CD4-positive, alpha-beta T cell (primary cell): ENCODE measurements at regions not wholly inside any gene's neighbourhood (a gene's known extent, or its start where the extent isn't known, plus 50 kb on each side); places are given as distances from the start of the nearest gene placed in this dataset.

Experiments used
- ATAC-seq: fragments of 200-7000 bp; cut with Tn5 transposase; one replicate; pipeline ENCODE4 v1.10.0; 2022; ENCODE audit warnings: mild to moderate bottlenecking; ENCODE audit not compliant: poor library complexity
- CTCF ChIA-PET: fragments of 350-600 bp; sonication (Branson Sonifier 250); formaldehyde crosslinking; loops from one replicate; lab custom pipeline; 2021; ENCODE audit warnings: antibody characterized with exemption, inconsistent platforms; lab: Charles Lee
- POLR2A ChIA-PET: fragments of 350-600 bp; sonication (Branson Sonifier 250); formaldehyde crosslinking; loops from one replicate; lab custom pipeline; 2021; ENCODE audit warnings: antibody characterized with exemption, inconsistent platforms; lab: Charles Lee
- DNase-seq, 14 experiments: peaks; one replicate each; pipeline ENCODE4 v3.0.0-alpha.2; 2013 to 2020; ENCODE audit warnings: mixed read lengths in 2 of 14
- H3K27ac ChIP-seq, 2 donors: one replicate each; pipeline versions ENCODE4 v1.5.1 to v1.7.0; 2013; ENCODE audit warnings: low read length in 2 of 2, low read depth in 1 of 2, mild to moderate bottlenecking in 1 of 2
- H3K27me3 ChIP-seq, 2 experiments: 1 replicate in 1 of 2; 2 replicates in 1 of 2; pipeline versions ENCODE4 v1.6.1 to v1.7.0; 2013; ENCODE audit warnings: low read length in 2 of 2, control low read depth in 1 of 2, mild to moderate bottlenecking in 1 of 2, moderate library complexity in 1 of 2; ENCODE audit not compliant: insufficient read depth in 2 of 2, control insufficient read depth in 1 of 2
- H3K36me3 ChIP-seq: one replicate; pipeline ENCODE4 v1.6.1; 2013; ENCODE audit warnings: low read length, control low read depth; ENCODE audit not compliant: insufficient read depth
- H3K4me1 ChIP-seq: one replicate; pipeline ENCODE4 v1.6.1; 2013; ENCODE audit warnings: low read length, control low read depth; ENCODE audit not compliant: insufficient read depth
- H3K4me3 ChIP-seq: one replicate; pipeline ENCODE4 v1.5.1; 2013; ENCODE audit warnings: mild to moderate bottlenecking, low read length, moderate library complexity
- H3K9me3 ChIP-seq, 2 experiments: 1 replicate in 1 of 2; 2 replicates in 1 of 2; pipeline versions ENCODE4 v1.6.1 to v1.7.0; 2013; ENCODE audit warnings: low read length in 2 of 2, mild to moderate bottlenecking in 2 of 2, control low read depth in 1 of 2, moderate library complexity in 1 of 2; ENCODE audit not compliant: control insufficient read depth in 1 of 2, insufficient read depth in 1 of 2
- H3K27ac Mint-ChIP-seq: one replicate; pipeline ENCODE4 v1.8.0; 2020; ENCODE audit warnings: mixed read lengths
- H3K27me3 Mint-ChIP-seq: one replicate; pipeline ENCODE4 v1.8.0; 2021; ENCODE audit warnings: mixed read lengths
- H3K36me3 Mint-ChIP-seq: one replicate; pipeline ENCODE4 v1.8.0; 2021; ENCODE audit warnings: low read depth, mixed read lengths
- H3K4me1 Mint-ChIP-seq: one replicate; pipeline ENCODE4 v1.8.0; 2021; ENCODE audit warnings: low read depth, mixed read lengths
- H3K4me3 Mint-ChIP-seq: one replicate; pipeline ENCODE4 v1.8.0; 2020; ENCODE audit warnings: mild to moderate bottlenecking, mixed read lengths
- H3K9me3 Mint-ChIP-seq: one replicate; pipeline ENCODE4 v1.8.0; 2020; ENCODE audit warnings: mixed read lengths
- intact Hi-C, 2 experiments: fragments of 100-400 bp; cut with DNase I in 1 of 2; cut with micrococcal nuclease in 1 of 2; formaldehyde crosslinking; loops; one replicate each; pipeline versions ENCODE4 v1.15.1 to v1.9.0; 2023 to 2025; cut with DNase I, micrococcal nuclease
- TF ChIP-seq, protein P1 (sequence below): fragments of 200-600 bp; IDR thresholded peaks from one replicate; pipeline ENCODE4 v1.8.0; 2022; ENCODE audit warnings: antibody characterized with exemption, mild to moderate bottlenecking

DNA sequence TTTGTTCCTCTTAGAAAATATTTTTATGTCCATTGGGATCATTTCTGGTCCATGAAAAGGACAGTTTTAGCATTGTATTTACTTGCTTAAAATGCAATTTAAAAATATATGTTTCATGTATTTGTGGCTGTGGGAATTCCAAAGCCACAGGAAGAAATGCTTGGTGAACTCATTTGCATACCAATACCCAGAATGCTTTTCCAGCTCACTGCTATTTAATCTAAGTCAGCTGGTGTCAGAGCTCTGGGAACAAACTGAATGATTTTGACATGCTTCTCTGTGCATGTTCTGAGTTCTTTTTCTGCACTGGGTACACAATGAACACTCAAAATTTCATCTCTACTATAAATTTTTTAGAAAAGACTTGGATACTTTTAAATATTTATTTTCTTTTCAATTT, 482.8 kb upstream of the ARRDC3 start:
- POLR2A ChIA-PET: no interaction called here
- no peak overlapping the region for H3K27ac ChIP-seq
- no peaks in the 10 kb centered on the region for H3K4me1 ChIP-seq
- no peak for DNase-seq
- Mint-ChIP-seq H3K27me3 (no peaks in the 10 kb centered on the region), H3K27ac (no peak overlapping the region), H3K4me3 (no peak overlapping the region), H3K36me3 (no peaks in the 10 kb centered on the region), H3K9me3 (peaks cover 2% of the 10 kb centered on the region), H3K4me1 (no peaks in the 10 kb centered on the region)
- no peaks in the 10 kb centered on the region for H3K36me3 ChIP-seq
- CTCF ChIA-PET: no interaction called here
- H3K4me3 ChIP-seq: no peak overlapping the region
- no peak for ATAC-seq
- intact Hi-C loops: no loop called here
- TF ChIP-seq, protein P1, sequence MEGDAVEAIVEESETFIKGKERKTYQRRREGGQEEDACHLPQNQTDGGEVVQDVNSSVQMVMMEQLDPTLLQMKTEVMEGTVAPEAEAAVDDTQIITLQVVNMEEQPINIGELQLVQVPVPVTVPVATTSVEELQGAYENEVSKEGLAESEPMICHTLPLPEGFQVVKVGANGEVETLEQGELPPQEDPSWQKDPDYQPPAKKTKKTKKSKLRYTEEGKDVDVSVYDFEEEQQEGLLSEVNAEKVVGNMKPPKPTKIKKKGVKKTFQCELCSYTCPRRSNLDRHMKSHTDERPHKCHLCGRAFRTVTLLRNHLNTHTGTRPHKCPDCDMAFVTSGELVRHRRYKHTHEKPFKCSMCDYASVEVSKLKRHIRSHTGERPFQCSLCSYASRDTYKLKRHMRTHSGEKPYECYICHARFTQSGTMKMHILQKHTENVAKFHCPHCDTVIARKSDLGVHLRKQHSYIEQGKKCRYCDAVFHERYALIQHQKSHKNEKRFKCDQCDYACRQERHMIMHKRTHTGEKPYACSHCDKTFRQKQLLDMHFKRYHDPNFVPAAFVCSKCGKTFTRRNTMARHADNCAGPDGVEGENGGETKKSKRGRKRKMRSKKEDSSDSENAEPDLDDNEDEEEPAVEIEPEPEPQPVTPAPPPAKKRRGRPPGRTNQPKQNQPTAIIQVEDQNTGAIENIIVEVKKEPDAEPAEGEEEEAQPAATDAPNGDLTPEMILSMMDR: no peak
- no peaks in the 10 kb centered on the region for H3K27me3 ChIP-seq
- H3K9me3 ChIP-seq: peaks cover 0 to 7% of the 10 kb centered on the region in 2 experiments

DNA sequence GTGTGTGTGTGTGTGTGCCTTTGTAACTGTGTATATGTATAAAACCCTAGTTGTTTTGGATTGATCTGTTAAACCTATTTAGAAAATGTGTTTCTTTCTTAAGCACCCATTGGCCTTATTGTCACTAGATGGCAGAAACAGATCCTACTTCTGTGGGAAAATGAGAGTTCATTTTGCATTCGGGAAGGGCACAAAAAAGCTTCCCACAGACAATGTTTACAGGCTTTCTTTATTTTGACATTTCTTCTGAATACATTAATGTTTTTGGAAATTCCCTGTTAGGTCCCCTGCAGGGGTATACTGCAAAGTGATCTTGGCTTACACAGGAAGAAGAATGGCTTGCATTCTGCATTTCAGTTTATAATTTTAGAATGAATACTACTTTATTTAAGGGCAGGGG, 481.8 kb upstream of the ARRDC3 start:
- no peaks in the 10 kb centered on the region for H3K36me3 ChIP-seq
- Mint-ChIP-seq H3K4me1 (no peaks in the 10 kb centered on the region), H3K36me3 (no peaks in the 10 kb centered on the region), H3K27ac (no peak overlapping the region), H3K4me3 (no peak overlapping the region), H3K27me3 (no peaks in the 10 kb centered on the region), H3K9me3 (peaks cover 2% of the 10 kb centered on the region)
- H3K9me3 ChIP-seq: peaks cover 0 to 7% of the 10 kb centered on the region in 2 experiments
- H3K27ac ChIP-seq: no peak overlapping the region
- no peak overlapping the region for H3K4me3 ChIP-seq
- intact Hi-C loops: no loop called here
- no peaks in the 10 kb centered on the region for H3K27me3 ChIP-seq
- TF ChIP-seq, protein P1: no peak
- POLR2A ChIA-PET: no interaction called here
- CTCF ChIA-PET: no interaction called here
- ATAC-seq (no peak), DNase-seq (no peak)
- H3K4me1 ChIP-seq: no peaks in the 10 kb centered on the region

DNA sequence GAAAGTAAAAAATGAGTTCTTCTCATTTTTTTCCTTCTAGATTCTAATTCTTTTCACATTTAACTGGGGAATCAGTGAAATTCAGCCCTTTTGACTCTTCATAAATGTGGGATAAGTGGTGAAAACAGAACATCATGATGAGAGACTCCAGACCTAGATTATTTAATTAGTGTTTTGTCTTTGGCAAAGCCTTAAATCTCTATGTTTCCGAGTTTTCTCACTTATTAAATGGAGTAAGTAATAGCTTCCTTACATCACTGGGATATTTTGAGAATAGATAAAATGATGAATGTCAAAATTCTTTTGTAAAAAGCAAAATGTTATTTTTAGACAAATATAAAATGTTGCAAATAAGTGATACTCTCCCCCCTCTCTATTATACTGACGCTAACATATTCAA, 468.6 kb upstream of the ARRDC3 start:
- no peaks in the 10 kb centered on the region for H3K9me3 Mint-ChIP-seq
- no peak overlapping the region for H3K4me3 ChIP-seq
- ChIA-PET POLR2A (no interaction called here), CTCF (no interaction called here)
- no peak overlapping the region for H3K4me3 Mint-ChIP-seq
- intact Hi-C loops: no loop called here
- H3K36me3 ChIP-seq: no peaks in the 10 kb centered on the region
- no peak overlapping the region for H3K27ac Mint-ChIP-seq
- DNase-seq (no peak), ATAC-seq (no peak)
- TF ChIP-seq, protein P1: no peak
- no peaks in the 10 kb centered on the region for H3K36me3 Mint-ChIP-seq
- H3K9me3 ChIP-seq: no peaks in the 10 kb centered on the region
- H3K27me3 Mint-ChIP-seq: no peaks in the 10 kb centered on the region
- H3K4me1 ChIP-seq: no peaks in the 10 kb centered on the region
- H3K27ac ChIP-seq: no peak overlapping the region
- no peaks in the 10 kb centered on the region for H3K27me3 ChIP-seq
- H3K4me1 Mint-ChIP-seq: no peaks in the 10 kb centered on the region
